GM12892 (cell line): ENCODE measurements at regions not wholly inside any gene's neighbourhood (a gene's known extent, or its start where the extent isn't known, plus 50 kb on each side); places are given as distances from the start of the nearest gene placed in this dataset.

Source experiments
- POLR2A ChIP-seq: IDR thresholded peaks from 2 replicates; pipeline ENCODE4 v1.6.1; 2011; ENCODE audit warnings: low read depth, low read length, control low read depth
- TAF1 ChIP-seq: IDR thresholded peaks from 2 replicates; pipeline ENCODE4 v1.6.1; 2011; ENCODE audit warnings: low read depth, mild to moderate bottlenecking, control low read depth, low read length, borderline replicate concordance

DNA sequence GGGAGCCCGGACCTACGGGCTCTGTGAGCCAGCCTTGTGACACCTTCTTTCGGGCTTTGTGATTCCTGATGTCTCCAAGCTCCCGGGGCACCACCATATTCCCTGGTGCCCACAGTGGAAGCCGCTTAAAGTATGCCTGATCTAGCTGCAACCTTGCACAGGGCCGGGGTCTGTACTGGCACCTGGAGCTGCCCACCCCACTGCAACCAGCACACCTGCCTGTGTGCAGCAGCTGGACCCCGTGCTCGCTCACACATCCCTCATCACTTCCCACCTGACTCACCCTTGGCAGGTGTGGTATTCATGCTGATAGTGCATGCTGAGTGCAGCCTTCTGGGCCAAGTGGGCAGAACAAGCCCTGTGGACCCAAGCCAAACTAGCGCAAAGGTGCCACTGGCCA is 1981.1 kb upstream of the PCDH20 start:
- TF ChIP-seq TAF1 (no peak), POLR2A (no peak)
